22Rv1 (cell line): ENCODE measurements at regions not wholly inside any gene's neighbourhood (a gene's known extent, or its start where the extent isn't known, plus 50 kb on each side); places are given as distances from the start of the nearest gene placed in this dataset.

Experiments
- ZFX ChIP-seq: fragments of 450-650 bp; IDR thresholded peaks from 2 replicates; pipeline ENCODE4 v1.6.1; 2017; ENCODE audit warnings: antibody characterized with exemption, borderline replicate concordance
- TF ChIP-seq, protein P1 (sequence below): fragments of 450-650 bp; IDR thresholded peaks from 2 replicates; pipeline ENCODE4 v1.5.1; 2017; ENCODE audit warnings: mild to moderate bottlenecking

DNA sequence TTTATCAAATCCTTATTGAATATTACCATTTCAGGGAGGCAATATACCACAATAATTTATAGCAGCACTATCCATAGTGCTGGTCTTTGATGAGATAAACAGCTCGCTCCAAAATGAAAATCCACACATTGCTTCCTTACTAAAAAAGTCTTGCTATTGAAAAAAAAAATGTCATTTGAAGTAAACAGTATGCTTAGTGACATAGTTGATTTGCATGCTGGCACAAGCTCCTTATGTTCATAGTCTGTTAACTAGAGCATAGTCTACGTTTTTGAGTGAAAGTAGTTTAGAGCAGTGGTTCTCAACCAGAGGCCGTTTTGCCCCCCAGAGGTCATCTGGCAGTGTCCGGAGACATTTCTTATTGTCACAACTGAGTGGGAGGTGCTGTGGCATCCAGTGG lies 249.4 kb upstream of the PDZRN3 start:
- TF ChIP-seq, protein P1, sequence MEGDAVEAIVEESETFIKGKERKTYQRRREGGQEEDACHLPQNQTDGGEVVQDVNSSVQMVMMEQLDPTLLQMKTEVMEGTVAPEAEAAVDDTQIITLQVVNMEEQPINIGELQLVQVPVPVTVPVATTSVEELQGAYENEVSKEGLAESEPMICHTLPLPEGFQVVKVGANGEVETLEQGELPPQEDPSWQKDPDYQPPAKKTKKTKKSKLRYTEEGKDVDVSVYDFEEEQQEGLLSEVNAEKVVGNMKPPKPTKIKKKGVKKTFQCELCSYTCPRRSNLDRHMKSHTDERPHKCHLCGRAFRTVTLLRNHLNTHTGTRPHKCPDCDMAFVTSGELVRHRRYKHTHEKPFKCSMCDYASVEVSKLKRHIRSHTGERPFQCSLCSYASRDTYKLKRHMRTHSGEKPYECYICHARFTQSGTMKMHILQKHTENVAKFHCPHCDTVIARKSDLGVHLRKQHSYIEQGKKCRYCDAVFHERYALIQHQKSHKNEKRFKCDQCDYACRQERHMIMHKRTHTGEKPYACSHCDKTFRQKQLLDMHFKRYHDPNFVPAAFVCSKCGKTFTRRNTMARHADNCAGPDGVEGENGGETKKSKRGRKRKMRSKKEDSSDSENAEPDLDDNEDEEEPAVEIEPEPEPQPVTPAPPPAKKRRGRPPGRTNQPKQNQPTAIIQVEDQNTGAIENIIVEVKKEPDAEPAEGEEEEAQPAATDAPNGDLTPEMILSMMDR, result no peak
- TF ChIP-seq ZFX, result no peak
